GM18868 (cell line): ENCODE measurements at regions not wholly inside any gene's neighbourhood (a gene's known extent, or its start where the extent isn't known, plus 50 kb on each side); places are given as distances from the start of the nearest gene placed in this dataset.

Experiments
- ATAC-seq: cut with Tn5 transposase; IDR thresholded peaks from one replicate; pipeline ENCODE4 v1.9.1; 2021; ENCODE audit warnings: mild to moderate bottlenecking, moderate library complexity; ENCODE audit not compliant: unreplicated experiment

DNA sequence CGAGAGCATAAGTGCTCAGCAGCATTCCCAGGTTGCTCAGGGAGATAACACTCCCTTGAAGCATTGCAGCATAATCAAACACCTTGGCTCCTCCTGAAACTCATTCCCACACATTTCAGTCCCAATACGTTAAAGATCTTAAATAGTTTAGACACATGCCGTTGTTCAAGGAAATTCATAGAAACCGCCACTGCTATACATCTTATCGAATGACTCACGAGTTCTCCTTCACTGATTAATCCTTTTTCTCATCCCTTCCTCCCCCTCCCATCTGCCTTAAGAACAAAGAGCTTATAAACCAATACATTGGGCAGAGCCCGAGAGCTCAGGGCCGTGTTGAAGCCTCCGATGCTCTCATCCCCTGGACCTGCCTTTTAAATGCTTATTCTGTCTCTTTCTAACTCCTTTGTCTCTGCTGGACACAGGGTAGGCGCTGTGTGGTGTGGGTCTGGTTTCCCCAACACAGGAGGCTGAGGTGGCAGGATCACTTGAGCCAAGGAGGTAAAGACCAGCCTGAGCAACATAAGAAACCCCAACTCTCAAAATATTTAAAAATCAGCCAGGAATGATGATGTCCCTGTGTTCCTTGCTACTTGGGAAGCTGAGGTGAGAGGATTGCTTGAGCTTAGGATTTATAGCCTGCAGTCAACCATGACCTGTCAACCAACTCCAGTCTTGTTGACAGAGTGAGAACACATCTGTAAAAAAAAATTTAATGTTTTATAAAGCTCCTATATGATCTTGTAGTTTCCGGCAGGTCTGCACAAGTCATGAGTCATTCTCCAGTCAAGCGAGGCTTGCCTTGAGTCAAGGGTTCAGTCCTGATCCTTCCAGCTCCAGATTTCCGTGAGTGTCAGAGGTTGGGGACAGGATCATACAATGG lies 394.0 kb upstream of the HSFY2 start:
- ATAC-seq, result no peak

DNA sequence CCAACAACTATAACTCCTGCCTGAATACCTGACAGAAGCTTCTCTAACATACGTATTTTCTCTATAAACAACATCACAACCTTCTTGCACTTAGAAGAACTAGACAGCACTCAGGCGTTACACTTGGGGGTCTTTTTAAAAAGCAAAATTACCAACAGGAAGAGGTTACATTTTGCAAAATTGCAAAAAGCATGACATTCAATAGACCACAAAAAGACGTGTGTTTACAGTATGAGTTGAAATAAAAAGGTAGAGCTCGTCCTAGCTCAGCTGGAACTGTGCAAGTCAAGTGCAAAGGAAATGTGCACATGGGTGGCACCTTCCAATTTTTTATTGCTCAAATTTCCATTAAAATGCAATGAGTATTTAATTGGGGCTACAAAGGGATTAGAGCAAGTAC lies 375.2 kb upstream of the HSFY2 start:
- ATAC-seq, result no peak

DNA sequence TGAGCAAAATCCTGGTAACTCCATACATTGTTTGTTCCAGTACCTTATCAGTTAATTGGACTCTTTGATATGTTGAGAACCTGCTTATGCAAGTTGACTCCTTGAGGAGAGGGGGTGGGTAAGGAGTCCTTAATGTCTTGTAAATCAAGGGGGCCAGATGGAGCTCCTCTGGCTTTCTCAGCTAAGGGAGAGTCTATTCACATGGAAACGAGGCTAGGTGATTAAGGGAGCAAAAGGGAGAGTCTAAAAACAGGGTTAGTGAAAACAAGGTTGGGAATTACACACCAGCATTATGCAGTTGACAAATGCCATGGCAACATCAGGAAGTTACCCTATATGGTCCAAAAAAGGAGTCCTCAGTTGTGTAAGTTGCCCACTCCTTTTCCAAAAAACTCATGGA lies 372.8 kb upstream of the HSFY2 start:
- no peak for ATAC-seq

DNA sequence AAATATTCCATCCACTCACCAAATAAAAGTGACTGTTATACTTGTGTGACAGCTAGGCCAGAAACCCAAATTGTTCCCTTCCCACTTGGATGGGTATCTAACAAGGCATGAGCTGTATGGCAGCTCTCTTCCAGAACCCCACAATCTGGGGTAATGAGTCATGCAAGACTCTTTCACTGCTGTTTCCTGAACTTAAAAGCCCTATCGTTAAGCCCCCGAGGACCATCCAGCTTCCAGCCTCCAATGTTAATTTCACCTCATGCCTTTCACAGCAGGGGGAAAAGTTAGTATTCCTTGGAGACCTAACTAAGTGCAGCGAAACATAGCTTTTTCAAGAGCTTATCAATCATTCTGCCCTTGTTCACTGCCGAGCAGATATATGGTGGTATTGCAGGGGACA lies 368.6 kb upstream of the HSFY2 start:
- ATAC-seq, result no peak

DNA sequence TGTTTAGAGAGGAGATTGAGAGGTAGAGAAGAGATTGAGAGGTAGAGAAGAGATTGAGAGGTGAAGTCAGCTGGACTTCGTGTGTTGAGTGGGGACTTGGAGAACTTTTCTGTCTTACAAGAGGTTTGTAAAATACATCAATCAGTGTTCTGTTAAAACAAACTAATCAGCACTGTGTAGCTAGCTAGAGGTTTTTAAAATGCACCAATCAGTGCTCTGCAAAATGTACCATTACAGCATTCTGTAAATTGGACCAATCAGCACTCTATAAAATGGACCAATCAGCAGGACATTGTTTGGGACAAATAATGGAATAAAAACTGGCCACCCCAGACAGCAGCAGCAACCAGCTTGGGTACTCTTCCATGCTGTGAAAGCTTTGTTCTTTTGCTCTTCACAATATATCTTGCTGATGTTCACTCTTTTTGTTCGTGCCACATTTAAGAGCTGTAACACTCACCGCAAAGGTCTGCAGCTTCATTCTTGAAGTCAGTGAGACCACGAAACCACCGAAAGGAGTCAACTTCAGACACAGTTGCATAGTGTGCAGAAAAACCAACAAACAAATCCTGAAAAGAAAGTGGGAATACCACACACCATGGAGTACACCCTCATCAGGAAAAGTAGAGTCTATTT lies 366.9 kb upstream of the HSFY2 start:
- no peak for ATAC-seq

DNA sequence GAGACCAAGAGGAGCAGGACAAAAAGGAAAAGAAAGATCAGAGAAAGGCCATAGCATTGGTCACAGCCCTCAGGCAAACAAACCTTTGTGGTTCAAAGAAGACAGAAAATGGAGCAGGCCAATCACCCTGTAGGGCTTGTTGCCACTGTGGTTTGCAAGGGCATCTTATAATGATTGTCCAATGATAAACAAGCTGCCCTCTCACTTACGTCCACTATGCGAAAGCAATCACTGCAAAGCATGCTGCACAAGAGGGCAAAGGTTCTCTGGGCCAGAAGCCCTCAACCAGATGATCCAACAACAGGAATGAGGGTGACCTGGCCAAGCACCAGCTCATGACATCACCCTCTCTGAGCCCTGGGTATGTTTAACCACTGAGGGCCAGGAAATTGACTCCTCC lies 360.9 kb upstream of the HSFY2 start:
- ATAC-seq, result no peak

DNA sequence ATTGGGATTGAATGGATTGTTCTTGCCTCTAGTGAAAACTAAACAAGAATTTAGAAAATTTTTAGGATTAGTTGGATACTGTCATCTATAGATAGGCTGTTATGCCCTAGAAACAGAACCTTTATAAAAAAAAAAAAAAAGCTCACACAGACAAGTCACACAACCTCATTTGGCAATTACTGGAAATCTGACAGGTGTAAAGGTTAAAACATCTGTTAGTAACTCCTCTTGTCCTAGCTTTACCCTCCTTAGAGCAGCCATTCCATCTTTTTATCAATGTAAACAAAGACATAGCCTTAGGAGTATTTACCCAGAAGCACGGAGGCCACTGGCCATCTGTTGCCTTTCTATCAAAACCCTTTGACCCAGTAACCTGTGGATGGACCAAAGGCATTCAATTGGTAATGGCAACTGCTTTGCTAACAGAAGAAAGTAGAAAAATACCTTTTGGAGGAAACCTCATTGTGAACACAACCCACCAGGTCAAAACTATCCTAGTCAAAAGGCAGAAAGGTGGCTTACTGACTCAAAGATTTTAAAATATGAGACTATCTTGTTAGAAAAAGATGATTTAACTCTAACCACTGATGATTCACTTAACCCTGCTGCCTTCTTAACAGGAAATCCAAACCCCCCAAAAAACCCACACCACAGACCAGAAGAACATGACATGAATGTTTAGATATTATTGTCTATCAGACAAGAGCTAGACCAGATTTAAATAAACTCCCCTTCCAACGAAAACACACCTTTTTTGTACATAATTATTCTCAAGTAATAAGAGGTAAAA lies 357.2 kb upstream of the HSFY2 start:
- ATAC-seq, result no peak

DNA sequence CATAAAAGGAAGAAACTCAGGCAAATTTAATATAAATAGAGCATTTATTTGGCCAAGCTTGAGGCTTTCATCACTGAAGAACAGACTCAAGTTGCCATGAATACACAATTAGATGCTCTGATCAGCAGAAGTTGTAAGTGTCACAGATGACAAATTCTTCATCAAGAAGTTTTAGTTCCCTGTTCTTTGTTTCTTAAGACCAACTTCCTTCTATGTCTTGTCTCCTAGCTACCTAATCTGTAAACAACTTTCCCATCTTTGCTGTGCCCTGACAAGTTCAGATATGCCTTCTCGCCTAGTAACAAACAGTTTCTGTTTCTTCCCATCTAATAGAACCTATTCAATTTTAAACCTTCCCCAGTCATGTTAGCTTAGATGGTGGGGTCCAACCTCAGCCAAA lies 353.4 kb upstream of the HSFY2 start:
- ATAC-seq, result no peak

DNA sequence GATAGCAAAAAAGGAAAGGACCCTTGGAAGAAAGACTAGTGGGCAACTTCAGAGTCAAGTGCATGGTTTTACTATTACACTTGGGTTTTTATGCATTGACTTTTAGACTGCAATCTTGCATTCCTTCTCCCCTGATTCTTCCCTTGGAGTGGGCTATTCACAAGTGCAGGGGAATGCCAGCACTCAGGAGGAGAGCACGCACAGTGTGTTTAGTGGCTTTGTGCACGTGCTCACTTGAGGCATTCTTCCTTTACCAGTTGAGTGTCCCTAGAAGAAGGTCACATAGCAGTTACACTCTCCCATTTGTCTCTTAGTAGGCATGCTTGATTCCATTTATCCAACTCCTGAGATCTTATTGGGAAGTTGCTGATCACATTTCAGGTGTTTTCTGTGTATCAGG lies 351.1 kb upstream of the HSFY2 start:
- no peak for ATAC-seq

DNA sequence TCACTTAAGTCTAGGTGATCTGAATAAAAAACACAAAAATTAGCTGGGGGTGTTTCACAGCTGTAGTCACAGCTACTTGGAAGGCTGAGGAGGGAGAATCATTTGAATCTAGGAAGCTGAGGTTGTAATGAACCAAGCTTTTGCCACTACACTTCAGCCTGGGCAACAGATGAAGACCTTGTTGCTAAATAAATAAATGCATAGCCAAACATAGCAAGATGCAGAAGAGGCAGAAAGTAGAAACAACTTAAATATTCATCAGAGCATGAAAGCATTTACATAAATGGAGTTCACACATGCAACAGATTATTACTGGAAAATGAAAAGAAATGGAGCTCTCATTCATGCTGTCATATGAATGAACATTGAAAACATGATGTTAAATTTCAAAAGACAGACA lies 348.9 kb upstream of the HSFY2 start:
- ATAC-seq, result no peak

DNA sequence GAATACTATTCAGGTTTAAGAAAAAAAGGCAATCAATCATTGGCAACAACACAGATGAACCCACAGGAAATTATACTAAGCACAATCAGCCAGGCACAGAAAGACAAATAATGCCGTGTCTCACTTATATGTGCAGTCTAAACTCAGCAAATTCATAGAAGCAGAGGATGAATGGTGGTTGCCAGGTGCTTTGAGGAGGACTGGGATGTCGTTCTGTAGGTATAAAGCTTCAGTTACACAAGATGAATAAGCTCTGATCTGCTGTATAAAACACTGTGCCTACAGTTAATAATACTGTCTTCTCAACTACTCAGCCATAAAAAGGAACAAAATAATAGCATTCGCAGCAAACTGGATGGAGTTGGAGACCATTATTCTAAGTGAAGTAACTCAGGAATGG lies 324.8 kb upstream of the HSFY2 start:
- ATAC-seq, result no peak

DNA sequence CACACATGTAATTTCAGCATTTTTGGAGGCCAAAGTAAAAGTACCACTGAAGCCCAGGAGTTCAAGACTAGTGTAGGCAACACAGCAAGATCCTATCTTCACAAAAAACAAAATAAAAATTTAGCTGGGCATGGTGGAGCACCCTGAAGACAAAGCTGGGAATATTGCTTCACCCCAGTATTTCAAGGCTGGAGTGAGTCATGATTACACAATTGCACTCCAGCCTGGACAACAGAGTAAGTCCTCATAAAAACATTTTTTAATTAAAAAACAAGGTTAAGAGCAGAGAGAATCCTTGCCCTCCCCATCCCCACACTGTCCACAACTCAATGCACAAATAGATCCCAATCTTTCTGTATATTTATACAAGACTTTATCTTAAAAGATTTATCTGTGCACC lies 321.9 kb upstream of the HSFY2 start:
- no peak for ATAC-seq

DNA sequence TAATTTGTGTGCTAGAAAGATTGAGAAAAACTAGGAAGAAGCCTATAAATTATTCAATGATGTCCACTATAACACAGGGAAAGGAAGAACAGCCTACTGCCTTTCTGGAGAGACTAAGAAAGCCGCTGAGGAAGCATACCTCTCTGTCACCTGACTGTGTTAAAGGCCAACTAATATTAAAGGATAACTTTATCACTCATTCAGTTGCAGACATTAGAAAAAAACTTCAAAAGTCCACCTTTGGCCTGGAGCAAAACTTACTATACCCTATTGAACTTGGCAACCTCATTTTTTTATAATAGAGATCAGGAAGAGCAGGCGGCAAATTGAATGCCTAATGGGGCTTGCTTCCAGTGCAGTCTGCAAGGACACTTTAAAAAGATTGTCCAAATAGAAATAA lies 309.5 kb upstream of the HSFY2 start:
- ATAC-seq, result no peak

DNA sequence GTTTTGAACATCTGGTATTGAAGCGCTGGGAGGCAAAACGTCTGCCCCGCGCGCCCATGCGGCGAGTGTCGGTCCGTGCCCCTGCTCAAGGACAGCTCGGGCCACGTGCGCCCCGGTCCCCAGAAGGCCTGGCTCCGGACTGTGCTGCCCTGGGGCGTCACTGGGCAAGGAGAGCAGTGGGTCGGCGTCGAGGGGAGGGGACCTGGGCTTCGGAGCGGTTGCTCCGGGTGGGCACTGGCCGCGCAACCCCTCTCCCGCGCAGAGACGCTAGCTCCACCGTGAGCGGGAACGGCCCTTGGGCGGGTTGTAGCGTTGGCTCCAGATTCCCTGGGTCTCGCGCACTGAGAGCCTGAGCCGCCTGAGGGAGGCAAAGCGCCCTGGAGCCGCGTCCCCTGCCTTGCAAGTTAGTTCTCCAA lies 304.2 kb upstream of the HSFY2 start:
- no peak for ATAC-seq

DNA sequence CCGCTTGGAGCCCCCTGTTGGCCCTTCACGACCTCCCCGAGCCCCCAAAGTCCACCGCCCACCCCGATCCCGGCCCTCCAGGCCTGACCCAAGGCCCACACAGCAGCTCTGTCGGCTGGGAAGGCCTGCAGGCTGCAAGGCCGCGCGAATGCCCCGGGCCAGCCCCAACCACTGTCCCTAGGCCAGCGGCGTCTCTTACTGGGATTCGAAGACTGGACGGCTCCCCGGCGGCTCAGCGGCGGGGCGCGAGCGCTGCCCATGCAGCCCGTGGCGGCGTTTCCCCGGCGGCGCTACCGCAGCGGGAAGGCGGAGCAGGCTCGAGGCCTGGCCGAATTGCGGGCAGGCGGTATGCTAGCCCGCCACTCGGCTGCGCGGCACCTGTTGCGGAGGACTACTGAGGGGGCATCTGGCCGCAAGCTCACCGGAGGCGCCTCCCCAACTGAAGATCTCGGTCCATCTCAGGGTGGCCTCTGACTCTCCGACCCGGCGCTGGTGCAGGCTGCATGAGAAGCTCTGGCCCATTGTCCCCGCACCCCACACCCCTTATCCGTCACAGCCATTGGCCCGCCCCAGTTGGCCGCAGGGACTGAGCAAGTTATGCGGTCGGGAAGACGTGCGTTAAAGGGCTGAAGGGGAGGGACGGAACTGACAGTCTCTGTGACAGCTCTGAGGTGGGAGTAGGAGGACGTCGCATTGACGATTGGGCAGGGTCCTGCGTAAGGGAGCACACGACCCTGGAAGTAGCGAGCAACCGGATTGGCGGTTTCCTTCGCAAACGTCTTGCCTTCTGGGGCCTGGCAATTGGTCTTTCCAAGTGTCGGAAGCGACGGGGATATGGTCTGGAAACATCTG lies 303.5 kb upstream of the HSFY2 start:
- ATAC-seq, result no peak

DNA sequence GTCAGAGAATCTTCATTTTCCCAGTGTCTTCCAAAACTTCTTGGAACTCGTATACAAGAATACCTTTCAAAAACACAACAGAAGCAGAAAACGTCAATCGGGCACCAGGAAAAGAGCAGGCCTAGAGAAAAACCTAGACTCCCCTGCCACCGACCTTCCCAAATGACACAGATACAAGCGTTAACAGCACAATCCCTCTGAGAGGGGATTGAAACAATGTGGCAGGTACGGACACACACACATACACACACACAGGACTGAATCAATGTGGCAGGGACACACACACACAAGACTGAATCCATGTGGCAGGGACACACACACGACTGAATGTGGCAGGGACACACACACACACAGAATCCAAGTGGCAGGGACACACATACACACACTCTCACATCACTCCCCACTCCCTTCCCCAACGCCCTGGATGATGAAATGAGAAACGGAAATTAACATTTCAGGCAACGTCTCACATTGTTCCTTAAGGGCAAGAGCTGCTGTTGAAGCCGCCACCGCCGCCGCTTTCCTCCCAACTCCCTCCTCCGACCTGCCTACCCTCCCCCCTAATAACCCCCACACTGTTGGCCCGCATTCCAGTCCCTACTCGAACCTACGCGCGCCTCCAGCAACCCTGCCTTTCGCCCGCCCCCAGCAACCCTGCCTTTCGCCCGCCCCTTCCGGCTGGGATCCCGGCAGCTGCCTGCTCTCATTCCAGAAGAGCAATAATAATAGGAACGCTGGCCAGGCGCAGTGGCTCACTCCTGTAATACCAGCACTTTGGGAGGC lies 302.1 kb upstream of the HSFY2 start:
- no peak for ATAC-seq

DNA sequence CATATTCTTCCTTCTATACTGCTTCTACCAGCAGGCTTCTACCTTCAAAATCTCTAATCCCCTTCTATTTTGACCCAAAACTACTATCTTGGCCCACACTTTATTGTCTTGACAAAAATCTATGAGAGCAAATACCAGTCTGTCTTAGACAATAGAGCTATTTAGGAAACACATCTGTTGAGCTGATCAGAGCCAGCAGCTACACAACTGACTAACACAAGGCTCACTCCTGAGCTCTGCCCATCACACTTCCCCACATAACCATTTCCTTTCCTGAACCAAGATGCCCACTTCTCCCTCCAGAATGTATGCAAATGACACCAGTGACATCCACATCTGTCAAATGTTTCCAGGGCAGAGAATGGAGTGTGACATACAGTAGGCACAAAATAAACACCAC lies 293.9 kb upstream of the HSFY2 start:
- ATAC-seq, result no peak

DNA sequence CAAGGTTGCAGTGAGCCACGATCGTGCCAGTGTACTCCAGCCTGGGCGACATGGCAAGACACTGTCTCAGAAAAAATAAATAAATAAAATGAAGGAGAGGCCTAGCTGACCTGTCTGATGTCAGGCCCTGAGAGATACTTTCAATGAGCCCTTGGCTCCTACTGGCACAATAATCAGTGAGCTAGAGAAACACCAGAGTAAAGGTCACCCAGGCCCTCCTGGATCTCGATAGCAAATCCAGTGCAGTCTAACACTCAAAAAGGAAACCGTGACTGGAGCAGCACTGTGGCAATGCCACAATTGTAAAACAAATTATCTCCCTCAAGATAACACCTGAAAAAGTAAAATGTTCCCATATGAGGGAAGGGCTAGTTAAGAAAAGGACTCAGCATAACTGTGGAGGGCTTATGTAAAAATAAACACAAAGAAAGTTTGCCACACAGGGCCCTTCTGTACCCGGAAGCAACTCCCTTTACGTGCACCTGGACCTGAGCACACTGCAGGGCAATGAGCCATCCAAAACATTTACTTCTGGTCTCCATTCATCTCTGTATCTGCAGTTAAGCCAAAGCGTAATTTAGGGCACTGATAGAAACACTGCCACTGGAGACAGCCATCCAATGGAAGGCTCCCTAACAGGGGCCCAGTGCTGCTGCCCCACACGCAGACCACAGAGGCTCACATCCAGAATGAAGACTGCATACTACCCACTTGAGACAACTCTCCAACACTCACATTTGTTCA lies 293.1 kb upstream of the HSFY2 start:
- no peak for ATAC-seq

DNA sequence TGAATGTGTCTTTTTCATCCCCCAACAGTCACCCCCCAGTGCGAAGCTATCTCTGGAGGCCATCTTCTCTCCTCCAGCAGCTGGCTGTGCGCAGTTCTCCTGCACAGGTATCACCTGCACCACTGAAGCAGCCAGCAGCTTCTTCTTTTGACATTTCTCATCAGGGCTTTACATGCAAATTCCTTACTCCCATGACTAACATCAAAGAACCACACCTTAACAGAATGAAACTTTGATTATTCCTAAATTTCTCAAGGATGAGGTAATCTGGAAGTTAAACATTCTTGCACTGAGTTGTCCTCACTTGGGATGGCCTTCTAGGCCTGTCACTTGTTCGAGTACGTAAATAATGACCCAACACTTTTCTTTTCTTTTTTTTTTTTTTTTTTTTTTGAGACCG lies 291.6 kb upstream of the HSFY2 start:
- ATAC-seq, result no peak
